Mucosa of descending colon (tissue), 3 donors: ENCODE measurements at regions not wholly inside any gene's neighbourhood (a gene's known extent, or its start where the extent isn't known, plus 50 kb on each side); places are given as distances from the start of the nearest gene placed in this dataset.

Experiments
- ATAC-seq: fragments of 200-7000 bp; cut with Tn5 transposase; one replicate; pipeline ENCODE4 v1.9.1; 2020; ENCODE audit warnings: mild to moderate bottlenecking, moderate library complexity
- DNase-seq, 3 donors: peaks; one replicate each; pipeline ENCODE4 v3.0.0-alpha.2; 2020
- H3K36me3 ChIP-seq: fragments of 200-600 bp; one replicate; pipeline ENCODE4 v1.8.0; 2021; ENCODE audit warnings: low read depth, mild to moderate bottlenecking
- H3K4me1 ChIP-seq: fragments of 200-600 bp; one replicate; pipeline ENCODE4 v1.8.0; 2021; ENCODE audit warnings: low read depth, mild to moderate bottlenecking
- H3K4me3 ChIP-seq: fragments of 200-600 bp; one replicate; pipeline ENCODE4 v1.8.0; 2021; ENCODE audit warnings: mild to moderate bottlenecking
- H3K9me3 ChIP-seq: fragments of 200-600 bp; one replicate; pipeline ENCODE4 v1.8.0; 2021; ENCODE audit warnings: mild to moderate bottlenecking
- CTCF ChIP-seq: fragments of 200-600 bp; IDR thresholded peaks from one replicate; pipeline ENCODE4 v1.8.0; 2022; ENCODE audit warnings: antibody characterized with exemption, mild to moderate bottlenecking
- intact Hi-C, 2 donors: fragments of 100-400 bp; cut with DNase I in 1 of 2; cut with micrococcal nuclease in 1 of 2; formaldehyde crosslinking; loops; one replicate each; pipeline versions ENCODE4 v1.11.0 to v1.11.1; 2022; cut with DNase I, micrococcal nuclease
- donor health status: DM: no; HTN: no; CAD: no; lungs with moderate emphysema.
- donor health status: DM: no; HTN: no; CAD: no.
- donor health status: DM: no; HTN: yes; CAD: no.

- no peak for TF ChIP-seq CTCF
- Histone ChIP-seq H3K4me3 (no peak overlapping the region), H3K4me1 (no peaks in the 10 kb centered on the region), H3K9me3 (no peaks in the 10 kb centered on the region), H3K36me3 (no peaks in the 10 kb centered on the region)
- DNase-seq (no peak), ATAC-seq (no peak)
- intact Hi-C loops: no loop called here
Observed at GRCh38 chr11:122516686-122517085, 138.8 kb upstream of the UBASH3B start.

GRCh38 chr11:122513997-122514396, 141.5 kb upstream of the UBASH3B start:
- no peak for ATAC-seq
- DNase-seq: no peak
- Histone ChIP-seq H3K4me1 (no peaks in the 10 kb centered on the region), H3K9me3 (no peaks in the 10 kb centered on the region), H3K36me3 (no peaks in the 10 kb centered on the region), H3K4me3 (no peak overlapping the region)
- TF ChIP-seq CTCF: no peak
- intact Hi-C loops: no loop called here

- no peaks in the 10 kb centered on the region for H3K4me1 ChIP-seq
- H3K9me3 ChIP-seq: no peaks in the 10 kb centered on the region
- intact Hi-C loops: no loop called here
- ATAC-seq: no peak
- no peak for DNase-seq
- H3K4me3 ChIP-seq: no peak overlapping the region
- H3K36me3 ChIP-seq: no peaks in the 10 kb centered on the region
- TF ChIP-seq CTCF: no peak
Observed at GRCh38 chr11:122513328-122513727, 142.2 kb upstream of the UBASH3B start.

- intact Hi-C loops: no loop called here
- Histone ChIP-seq H3K36me3 (no peaks in the 10 kb centered on the region), H3K4me3 (no peak overlapping the region), H3K4me1 (no peaks in the 10 kb centered on the region), H3K9me3 (no peaks in the 10 kb centered on the region)
- no peak for TF ChIP-seq CTCF
- DNase-seq: no peak
- no peak for ATAC-seq
Observed at GRCh38 chr11:122512688-122513087, 142.8 kb upstream of the UBASH3B start.

GRCh38 chr11:122509899-122510298, 145.6 kb upstream of the UBASH3B start:
- H3K4me3 ChIP-seq: no peak overlapping the region
- DNase-seq: no peak
- TF ChIP-seq CTCF: no peak
- intact Hi-C loops: loop anchor here in 1 of 2 donors (5.0 kb wide), 2 partner anchors 303 to 853 kb away; no protein-coding TSS in a partner anchor
- no peaks in the 10 kb centered on the region for H3K4me1 ChIP-seq
- H3K36me3 ChIP-seq: no peaks in the 10 kb centered on the region
- no peaks in the 10 kb centered on the region for H3K9me3 ChIP-seq
- ATAC-seq: no peak

- Histone ChIP-seq H3K9me3 (no peaks in the 10 kb centered on the region), H3K36me3 (no peaks in the 10 kb centered on the region), H3K4me3 (no peak overlapping the region), H3K4me1 (no peaks in the 10 kb centered on the region)
- no peak for DNase-seq
- intact Hi-C loops: loop anchor here in 1 of 2 donors (5.0 kb wide), 2 partner anchors 302 to 852 kb away; no protein-coding TSS in a partner anchor
- no peak for ATAC-seq
- no peak for TF ChIP-seq CTCF
Observed at GRCh38 chr11:122509091-122509490, 146.4 kb upstream of the UBASH3B start.
